ENCODE measurements at regions not wholly inside any gene's neighbourhood (a gene's known extent, or its start where the extent isn't known, plus 50 kb on each side); places are given as distances from the start of the nearest gene placed in this dataset.
"Not testable (repeated sequence)": the region's sequence is repeated elsewhere in the genome, so short reads cannot be mapped to it uniquely, and the experiment has no call there.

DNA sequence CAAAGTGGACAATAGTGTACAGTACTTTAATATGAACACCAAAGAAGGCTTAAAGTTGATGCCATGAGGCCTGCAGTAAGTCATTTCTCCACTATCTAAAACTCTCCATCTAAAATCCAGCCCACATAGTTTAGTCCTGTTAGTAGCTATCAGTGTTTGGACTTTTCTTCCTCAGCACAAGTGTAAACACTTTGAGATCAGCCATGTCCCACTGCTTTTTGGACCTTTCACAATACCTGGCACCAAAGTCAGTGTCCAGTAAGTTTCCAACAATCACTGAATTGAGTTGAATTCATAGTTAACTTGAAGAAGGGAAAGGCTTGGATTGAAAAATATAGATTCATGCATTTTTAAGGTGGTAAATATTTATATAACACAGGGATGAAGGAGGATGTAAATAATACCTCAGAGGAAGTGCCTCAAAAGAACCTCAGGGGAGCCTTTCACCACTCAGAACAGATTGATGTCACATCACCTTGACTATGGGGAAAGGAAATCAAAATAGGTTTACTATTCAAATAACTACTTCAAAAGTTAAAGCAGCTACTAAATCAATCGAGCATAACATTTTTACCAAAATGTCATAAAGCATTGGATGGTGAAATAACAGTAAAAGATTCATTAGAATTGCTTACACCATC lies 76.7 kb downstream of the FTHL17 start:
- Histone ChIP-seq H3K36me3 (no peaks in the 10 kb centered on the region), H3K9me3 (no peaks in the 10 kb centered on the region), H3K27me3 (ENCODE audit: low read depth) (no peaks in the 10 kb centered on the region), H3K4me3 (no peak overlapping the region), H3K4me1 (no peaks in the 10 kb centered on the region), H3K27ac (no peak overlapping the region)
- intact Hi-C loops (cut with DNase I), result no loop called here
- DNase-seq, result no peak
- TF ChIP-seq, protein P1, sequence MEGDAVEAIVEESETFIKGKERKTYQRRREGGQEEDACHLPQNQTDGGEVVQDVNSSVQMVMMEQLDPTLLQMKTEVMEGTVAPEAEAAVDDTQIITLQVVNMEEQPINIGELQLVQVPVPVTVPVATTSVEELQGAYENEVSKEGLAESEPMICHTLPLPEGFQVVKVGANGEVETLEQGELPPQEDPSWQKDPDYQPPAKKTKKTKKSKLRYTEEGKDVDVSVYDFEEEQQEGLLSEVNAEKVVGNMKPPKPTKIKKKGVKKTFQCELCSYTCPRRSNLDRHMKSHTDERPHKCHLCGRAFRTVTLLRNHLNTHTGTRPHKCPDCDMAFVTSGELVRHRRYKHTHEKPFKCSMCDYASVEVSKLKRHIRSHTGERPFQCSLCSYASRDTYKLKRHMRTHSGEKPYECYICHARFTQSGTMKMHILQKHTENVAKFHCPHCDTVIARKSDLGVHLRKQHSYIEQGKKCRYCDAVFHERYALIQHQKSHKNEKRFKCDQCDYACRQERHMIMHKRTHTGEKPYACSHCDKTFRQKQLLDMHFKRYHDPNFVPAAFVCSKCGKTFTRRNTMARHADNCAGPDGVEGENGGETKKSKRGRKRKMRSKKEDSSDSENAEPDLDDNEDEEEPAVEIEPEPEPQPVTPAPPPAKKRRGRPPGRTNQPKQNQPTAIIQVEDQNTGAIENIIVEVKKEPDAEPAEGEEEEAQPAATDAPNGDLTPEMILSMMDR (IDR thresholded peaks at IDR 0.05), result no peak
- no peak for ATAC-seq

DNA sequence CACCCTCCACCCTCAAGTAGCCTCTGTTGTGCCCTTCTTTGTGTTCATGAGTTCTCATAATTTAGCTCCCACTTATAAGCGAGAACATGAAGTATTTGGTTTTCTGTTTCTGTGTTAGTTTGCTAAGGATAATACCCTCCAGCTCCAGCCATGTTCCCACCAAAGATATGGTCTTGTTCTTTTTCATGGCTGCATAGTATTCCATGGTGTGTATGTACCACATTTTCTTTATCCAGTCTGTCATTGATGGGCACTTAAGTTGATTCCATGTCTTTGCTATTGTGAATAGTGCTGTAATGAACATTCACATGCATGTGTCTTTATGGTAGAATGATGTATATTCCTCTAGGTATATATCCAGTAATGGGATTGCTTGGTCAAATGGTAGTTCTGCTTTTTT lies 77.8 kb downstream of the FTHL17 start:
- intact Hi-C loops (cut with DNase I); H3K4me1 ChIP-seq; H3K4me3 ChIP-seq: not testable (repeated sequence)

DNA sequence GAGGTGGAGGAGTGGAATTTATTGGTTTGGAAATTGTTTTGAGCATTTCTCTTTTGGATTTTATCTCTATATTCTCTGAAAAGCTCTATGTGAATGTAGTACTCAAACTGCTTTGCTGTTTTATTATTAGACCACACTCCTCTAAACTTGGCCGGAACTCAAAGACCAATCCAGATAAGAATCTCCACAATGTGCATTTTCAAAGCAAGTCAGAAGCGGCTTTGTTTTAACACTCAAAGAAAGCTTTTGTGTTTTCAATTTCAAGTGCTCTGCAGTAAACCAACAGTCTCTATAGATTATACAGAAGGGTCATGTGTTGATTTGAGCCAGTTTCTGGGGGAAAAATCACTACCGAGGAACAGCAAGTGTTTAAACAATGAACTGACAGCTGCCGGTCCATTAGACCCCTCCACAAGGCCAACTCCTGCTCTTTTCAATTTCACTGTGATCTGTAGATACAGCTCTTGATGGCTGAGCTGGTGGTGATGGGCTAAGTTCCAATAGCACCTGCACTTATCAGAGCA lies 79.4 kb downstream of the FTHL17 start:
- TF ChIP-seq, protein P1 (IDR thresholded peaks at IDR 0.05), result no peak
- no peak for DNase-seq

More for the DNA sequence above, 77.8 kb downstream of the FTHL17 start:
- H3K27ac ChIP-seq; H3K9me3 ChIP-seq; H3K36me3 ChIP-seq; H3K27me3 ChIP-seq (ENCODE audit: low read depth); ATAC-seq; DNase-seq: not testable (repeated sequence)

DNA sequence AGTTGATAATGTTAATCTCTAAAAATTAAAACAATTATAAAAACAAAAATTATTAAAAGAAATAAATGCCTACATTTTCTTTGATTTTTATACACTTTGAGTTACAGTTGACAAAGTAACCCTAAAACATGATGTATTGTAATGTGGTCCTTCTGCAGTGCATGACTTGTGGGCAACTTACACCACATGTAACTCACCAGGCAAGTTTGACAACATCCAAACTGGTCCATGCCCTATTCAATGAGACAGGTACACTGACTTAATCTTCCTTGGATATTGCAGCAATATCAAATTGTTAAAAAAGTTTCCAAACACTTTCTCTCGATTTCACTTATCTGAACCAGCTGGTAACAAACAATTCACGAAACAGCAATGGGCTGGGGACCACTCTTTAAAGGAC lies 81.5 kb downstream of the FTHL17 start:
- intact Hi-C loops (cut with DNase I), result no loop called here
- no peaks in the 10 kb centered on the region for H3K9me3 ChIP-seq
- no peak overlapping the region for H3K4me3 ChIP-seq
- DNase-seq (no peak), ATAC-seq (no peak)
- no peaks in the 10 kb centered on the region for H3K4me1 ChIP-seq
- H3K36me3 ChIP-seq, result no peaks in the 10 kb centered on the region
- no peak overlapping the region for H3K27ac ChIP-seq
- TF ChIP-seq, protein P1 (IDR thresholded peaks at IDR 0.05), result no peak
- no peaks in the 10 kb centered on the region for H3K27me3 ChIP-seq (ENCODE audit: low read depth)

More for the DNA sequence above, 79.4 kb downstream of the FTHL17 start:
- Histone ChIP-seq H3K27ac (no peak overlapping the region), H3K9me3 (no peaks in the 10 kb centered on the region), H3K4me3 (no peak overlapping the region), H3K4me1 (no peaks in the 10 kb centered on the region), H3K36me3 (no peaks in the 10 kb centered on the region), H3K27me3 (ENCODE audit: low read depth) (no peaks in the 10 kb centered on the region)
- intact Hi-C loops (cut with DNase I), result no loop called here
- peak in 1 of 2 donors; percentile 40 for ATAC-seq

DNA sequence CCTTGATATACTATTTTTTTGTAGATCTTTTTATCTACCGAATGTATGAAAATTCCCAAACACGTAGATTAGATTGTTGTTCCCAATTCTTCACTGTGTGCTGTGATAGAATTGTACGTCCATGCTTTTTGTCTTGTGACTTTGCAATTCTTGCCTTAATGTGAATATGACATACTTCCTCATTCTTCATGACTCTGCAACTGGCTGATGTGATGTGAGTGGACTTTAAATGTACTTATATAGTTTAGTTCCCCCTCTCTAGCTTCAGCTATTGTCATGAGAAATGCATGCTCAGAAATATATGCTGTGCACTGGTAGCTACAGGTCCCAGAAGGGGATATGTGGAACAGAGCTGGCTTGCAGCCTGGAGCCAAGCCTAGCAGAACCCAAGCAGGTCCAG lies 89.4 kb downstream of the FTHL17 start:
- DNase-seq (no peak), ATAC-seq (no peak)
- Histone ChIP-seq H3K27me3 (ENCODE audit: low read depth) (no peaks in the 10 kb centered on the region), H3K27ac (no peak overlapping the region), H3K4me3 (no peak overlapping the region), H3K4me1 (no peaks in the 10 kb centered on the region), H3K36me3 (no peaks in the 10 kb centered on the region), H3K9me3 (no peaks in the 10 kb centered on the region)
- TF ChIP-seq, protein P1 (IDR thresholded peaks at IDR 0.05), result no peak
- intact Hi-C loops (cut with DNase I), result no loop called here

DNA sequence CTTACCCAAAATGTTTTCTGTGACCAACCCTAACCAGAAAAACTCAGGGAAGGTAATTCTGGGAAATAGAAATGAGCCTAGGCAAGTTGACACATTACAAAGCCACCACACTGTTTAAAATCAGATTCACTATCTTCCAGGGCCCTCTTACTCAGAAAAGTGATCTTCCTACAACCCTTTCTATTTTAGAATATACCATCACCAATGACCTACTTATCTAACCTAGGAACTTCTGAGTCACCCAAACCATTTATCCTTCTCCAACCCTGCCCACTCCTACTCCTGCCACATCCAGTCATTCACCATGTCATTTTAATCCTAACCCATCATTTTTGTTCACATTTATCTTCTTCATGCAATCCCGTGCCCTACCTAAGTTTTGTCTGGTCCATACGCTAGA lies 89.9 kb downstream of the FTHL17 start:
- H3K4me1 ChIP-seq, result no peaks in the 10 kb centered on the region
- H3K27ac ChIP-seq, result no peak overlapping the region
- ATAC-seq (no peak), DNase-seq (no peak)
- H3K27me3 ChIP-seq (ENCODE audit: low read depth), result no peaks in the 10 kb centered on the region
- intact Hi-C loops (cut with DNase I), result no loop called here
- TF ChIP-seq, protein P1 (IDR thresholded peaks at IDR 0.05), result no peak
- H3K4me3 ChIP-seq, result no peak overlapping the region
- no peaks in the 10 kb centered on the region for H3K9me3 ChIP-seq
- H3K36me3 ChIP-seq, result no peaks in the 10 kb centered on the region

Data from lower lobe of right lung (tissue), 2 donors.